Activated naive CD4-positive, alpha-beta T cell treated with Interleukin-2 at 50 U/mL for 16 hours (primary cell): ENCODE measurements at regions not wholly inside any gene's neighbourhood (a gene's known extent, or its start where the extent isn't known, plus 50 kb on each side); places are given as distances from the start of the nearest gene placed in this dataset.
"Not testable (repeated sequence)": the region's sequence is repeated elsewhere in the genome, so short reads cannot be mapped to it uniquely, and the experiment has no call there.

Source experiments
- DNase-seq: peaks from one replicate; pipeline ENCODE4 v3.0.0-alpha.2; 2020

DNA sequence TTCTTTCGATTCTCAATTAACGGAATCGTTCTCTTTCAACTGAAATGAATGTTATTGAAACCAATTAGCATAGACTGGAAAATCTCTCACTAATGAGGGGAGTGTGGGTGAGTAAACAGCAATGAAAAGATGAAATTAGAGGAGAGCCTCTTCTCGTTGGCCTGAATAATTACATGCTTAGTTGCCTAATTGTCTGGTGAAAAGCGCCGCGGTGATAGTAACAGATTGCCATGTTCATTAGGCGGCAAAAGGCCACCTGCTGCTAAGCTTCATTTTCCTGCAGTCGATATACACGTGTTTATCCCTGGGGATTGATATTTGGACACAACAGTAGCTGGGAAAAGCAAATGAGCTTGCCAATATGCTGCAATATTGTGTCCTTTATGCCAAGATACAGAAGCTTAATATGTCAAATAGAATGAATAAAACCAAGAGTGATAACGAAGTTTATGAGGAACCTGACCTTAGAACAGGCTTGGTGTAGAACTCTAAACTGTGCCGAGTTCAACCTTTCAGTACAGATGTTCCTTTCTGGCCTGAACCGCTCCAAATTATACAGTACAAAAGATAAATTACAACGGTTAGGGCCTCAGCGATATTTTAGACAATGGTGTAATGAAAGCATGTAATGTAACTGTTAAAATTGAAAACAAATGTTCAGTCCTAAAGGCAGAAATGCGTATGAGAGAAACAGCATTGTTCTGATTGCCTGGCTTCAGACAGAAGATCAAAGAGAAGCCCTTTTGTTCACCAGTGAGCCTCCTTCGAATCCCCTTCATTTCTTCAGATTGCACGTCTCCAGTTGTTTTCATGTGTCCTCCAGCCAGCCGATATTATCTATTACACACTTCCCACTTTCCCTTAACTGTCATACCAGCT, 185.2 kb downstream of the SHOX2 start:
- DNase-seq = no peak

DNA sequence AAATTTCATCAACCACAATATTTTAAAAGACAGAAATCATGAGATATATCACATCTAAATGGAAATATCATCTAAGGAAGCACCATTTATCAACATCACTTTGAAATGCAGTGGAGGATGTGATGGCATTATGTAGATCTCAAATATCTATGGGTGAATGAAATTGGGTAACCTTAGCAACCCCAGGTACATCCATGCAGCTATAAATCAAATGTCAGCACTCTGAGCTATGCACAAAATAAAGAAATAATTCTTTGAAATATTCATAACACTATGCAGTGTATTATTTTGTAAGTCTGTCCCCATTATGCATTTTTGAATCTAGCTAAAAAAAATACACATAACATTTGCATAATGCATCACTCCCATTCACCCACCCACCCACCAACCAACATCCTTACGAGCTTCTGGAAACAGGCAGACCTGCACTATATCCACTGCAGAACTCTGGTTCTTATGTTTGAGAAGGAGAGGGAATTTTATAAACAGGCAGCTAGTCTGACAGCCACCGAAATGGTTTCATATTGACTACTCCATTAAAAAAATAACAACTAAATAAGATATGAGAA, 186.8 kb downstream of the SHOX2 start:
- DNase-seq = no peak

DNA sequence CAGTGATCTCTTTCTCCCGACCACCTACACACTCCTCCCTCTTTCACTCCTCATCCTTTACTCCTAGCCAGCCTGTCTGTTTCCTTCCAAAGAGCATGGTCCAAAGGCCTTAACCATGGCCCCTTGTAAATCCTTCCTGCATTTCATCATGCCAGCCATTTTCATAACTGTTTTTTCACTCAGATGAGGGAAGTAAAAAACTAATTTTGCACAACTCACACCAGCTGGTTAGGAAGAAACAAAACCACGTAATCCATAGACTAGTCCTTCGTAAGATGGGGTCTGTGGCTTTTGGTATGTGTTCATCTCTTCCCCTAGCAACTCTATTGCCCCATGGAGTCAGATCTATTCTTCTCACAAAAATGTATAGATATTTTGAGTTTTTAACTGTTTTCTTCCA, 187.8 kb downstream of the SHOX2 start:
- DNase-seq = no peak

DNA sequence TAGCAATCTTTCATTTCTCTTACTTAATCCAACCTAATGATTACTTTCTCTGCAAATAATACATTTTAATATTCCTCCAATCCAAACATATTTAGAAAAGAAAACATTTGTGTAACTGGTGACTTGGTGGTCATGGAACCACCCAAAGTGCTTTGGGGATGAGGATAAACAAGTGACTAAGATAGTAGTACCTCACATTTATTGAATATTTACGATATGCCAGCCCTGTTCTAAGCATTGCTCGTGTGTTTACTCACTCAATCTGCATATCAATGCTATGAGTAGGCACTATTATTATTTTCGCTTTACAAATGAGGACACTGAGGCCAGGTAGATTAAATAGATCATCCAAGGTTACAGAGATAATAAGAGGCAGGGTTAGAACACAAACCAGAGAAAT, 189.5 kb downstream of the SHOX2 start:
- DNase-seq = no peak

DNA sequence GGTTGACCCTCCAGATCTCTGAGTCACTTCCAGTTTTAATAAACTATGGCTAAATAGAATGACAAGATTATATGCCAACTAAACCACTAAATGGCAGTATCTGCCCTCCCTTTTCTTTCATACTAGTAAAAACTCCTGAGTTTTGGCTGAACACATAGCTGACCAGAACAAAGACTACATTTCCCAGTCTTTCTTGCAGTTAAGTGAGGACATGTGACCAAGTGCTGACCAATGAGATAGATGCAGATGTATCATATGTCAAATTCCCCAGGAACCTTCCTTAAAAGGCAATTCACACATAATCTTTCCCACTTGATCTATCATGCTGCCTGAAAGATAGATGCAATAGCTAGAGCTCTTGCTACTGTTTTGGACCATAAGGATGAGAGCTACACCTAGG, 191.3 kb downstream of the SHOX2 start:
- DNase-seq = no peak

DNA sequence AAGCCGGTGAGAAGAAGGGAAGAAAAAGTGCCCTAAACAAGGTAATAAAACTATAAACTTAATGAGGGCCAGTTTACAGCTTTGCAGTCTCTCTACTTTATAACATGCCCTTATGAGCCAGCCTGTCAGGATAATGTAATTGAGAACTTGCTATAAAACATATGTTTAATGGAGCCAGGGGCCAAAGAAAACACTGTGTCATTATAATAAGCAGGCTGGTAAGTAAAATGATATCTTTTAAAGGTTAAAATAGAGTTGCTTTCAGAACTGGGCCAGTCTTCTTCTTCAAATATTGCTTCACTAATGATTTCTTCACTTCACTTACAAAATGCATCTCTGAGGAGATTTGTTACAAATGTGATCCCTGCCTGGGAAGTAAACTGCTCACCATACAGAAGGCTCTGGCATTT, 192.5 kb downstream of the SHOX2 start:
- no peak for DNase-seq

DNA sequence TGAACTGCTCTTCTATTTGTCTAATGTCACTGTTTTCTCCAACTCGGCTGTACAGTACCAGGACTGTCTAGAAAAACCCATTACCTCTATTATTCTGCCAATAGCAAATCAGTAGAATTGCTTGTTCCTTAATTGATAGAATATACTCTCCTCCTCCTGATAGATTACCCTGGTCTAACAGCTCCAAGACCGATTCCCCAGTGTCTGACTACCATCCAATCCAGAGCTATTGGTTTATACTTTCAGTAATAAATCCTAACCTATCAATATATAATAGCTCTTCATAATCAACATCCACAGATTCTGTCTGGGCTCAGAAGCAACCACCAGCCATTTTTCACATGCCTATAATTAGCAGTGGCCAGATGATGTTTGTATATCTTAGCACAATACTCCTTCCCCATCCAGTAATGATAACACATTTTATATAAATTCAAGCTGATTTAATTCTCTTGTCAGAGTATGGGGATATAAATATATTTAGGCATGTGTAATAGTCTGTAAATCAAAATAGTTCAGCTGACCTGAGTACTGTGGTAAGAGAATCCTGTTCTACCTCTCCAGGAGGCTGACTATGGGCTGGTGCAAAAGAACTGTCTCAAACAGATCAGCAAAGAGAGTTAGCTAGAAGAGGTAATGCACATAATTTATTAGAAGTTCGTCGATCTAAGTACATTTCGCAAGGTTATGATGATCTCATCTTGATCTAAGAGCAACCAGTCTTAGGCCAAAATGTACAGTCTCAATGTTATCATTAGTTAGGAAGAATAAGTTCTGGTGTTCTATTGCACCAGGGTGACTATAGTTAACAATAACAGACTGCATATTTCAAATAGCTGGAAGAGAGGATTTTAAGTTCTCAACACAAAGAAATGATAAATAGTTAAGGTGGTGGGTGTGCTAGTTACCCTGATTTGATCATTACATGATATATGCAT, 193.4 kb downstream of the SHOX2 start:
- DNase-seq = no peak

DNA sequence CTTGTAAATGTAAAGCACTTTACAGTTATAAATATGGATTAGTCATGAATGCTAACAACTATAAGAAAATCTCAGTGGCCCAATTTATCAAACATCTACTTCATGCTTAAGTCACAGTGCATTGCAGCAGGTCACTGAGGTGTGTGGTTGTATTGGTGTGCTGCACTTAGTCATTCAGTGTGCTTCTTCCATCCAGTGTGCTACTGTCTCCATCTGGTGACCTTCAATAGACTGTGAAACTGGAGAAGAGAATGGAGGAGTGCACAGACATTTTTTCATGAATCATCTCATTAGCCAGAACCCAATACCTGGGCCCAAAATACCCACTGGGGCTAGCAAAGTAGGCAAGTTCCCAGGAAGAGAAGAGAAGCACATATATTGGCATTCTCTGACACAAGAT, 199.6 kb downstream of the SHOX2 start:
- DNase-seq = no peak

DNA sequence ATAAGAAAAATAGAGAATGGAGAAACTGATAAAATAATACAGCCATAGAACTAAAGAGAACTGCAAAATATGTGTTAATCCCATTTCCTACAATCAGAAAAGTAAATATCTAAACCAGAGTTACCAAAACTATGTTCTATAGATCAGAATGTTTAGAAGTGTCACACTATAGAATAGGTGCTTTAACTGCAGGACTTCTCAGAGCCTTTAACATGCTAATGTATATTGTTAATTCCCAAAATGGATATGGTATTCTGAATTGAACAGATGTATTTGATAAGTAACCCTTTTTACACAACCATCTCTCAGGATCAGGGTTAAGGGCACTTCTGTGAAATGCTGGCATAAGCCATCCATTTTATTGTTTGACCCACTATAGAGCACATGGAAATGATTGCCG, 200.3 kb downstream of the SHOX2 start:
- no peak for DNase-seq

DNA sequence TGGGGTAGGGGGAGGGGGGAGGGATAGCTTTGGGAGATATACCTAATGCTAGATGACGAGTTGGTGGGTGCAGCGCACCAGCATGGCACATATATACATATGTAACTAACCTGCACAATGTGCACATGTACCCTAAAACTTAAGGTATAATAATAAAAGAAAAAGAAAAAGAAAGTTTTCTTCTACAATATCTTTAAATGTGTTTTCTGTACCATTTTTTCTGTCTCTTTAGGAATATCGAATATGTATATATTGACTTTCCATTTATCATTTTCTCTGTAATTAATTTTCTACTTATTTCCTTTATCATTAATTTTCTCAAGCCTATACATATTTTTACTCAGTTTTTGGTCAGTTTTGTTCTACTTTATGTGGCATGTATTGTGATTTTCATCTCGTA, 203.5 kb downstream of the SHOX2 start:
- DNase-seq = not testable (repeated sequence)

DNA sequence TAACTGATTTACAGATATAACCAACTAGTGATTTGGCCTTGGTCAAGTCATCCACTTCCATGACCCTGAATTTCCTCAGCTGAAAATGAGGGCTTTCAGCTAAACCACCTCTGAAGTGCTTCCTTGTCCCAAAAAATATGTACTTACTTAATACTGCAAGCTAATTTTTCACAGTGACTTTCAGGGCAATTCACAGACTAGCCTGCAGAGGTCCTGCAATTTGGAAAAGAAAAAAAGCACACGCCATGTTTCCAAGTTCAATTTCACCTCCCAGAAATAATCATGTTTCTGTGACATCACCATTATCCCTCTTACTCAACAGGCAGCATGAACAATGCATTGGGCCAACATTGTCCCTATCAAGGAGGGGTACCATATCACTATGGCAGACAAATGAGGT, 218.2 kb downstream of the SHOX2 start:
- no peak for DNase-seq

DNA sequence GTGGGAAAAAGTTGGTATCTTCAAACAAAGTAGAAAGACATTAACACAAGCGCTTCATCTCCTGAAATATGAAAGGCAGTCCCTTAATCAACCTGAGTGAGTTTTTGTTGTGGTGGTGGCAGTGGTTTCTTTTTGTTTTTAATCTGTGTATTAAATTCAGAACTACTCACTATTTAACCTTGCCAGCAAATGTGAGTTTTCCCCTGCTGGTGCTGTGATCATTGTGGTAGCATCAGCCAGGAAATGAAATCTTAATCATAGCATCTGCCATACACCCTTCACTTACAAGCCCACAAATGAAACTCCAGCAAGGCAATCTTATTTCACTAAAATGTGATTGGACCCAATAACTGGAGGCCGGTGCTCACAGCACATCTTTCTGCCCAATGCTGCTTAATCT, 229.7 kb downstream of the SHOX2 start:
- no peak for DNase-seq

DNA sequence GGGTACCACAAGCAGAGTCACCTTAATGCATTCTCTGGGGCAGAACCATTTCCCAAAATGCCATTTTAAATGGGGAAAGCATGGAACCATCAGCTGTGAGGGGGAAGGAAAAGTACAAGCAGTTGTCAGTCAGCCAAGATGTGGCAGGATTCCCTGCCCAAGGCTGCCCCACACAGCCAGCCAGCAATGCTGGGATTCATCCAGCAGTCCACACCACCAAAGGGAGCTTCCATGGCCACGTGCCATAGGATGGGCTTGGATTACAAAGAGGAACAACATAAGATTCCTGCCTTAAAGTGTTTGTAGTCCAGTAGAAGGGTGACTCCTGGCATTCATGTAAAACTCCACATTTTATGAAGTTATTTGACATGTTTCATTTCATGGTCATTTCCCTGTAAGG, 233.3 kb downstream of the SHOX2 start:
- DNase-seq = no peak

DNA sequence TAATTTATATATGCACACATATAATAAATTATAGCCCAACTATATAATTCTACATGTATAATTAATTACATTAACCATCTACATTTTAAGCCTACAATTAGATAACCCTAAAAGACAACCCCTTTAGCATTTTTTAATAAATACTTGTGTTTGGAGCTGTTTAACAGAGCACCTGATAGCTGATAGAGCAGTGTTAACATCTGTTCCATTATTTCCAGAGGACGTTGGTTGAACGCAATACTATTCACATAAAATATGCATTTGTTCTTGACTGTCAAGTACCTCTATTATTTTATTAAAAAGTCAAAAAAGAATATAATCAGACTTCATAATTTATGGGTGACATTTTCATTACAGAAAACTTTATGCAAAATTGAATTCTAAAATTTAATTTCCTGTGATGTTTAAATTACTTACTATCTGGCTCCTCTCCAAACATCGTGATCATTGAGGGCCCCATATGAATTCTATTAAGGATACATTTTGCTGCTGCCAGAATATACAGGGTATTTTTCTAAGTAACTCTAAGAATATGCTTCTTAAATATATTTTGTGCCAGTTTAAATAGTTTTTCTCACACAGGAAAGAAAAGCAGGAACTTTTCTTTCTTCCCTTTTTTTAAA, 234.3 kb downstream of the SHOX2 start:
- no peak for DNase-seq

DNA sequence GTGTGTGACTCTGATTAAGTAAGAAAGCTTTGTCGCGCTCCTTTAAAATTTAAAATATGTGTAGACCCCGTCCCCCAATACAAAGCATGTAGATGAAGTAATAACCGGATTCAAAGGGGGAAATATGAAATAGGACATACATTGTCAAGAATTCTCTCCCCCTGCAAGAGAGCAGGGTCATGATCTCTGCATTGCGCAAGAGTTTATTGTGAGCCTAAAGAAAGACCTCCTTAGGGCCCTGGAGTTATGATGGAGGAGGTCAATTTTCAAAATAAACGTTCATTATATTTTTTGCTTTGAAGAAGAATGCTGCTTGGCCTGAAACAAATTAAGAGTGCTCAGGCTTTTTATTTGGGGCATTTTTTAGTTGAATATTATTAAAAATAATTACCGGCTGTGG, 235.0 kb downstream of the SHOX2 start:
- DNase-seq = no peak

DNA sequence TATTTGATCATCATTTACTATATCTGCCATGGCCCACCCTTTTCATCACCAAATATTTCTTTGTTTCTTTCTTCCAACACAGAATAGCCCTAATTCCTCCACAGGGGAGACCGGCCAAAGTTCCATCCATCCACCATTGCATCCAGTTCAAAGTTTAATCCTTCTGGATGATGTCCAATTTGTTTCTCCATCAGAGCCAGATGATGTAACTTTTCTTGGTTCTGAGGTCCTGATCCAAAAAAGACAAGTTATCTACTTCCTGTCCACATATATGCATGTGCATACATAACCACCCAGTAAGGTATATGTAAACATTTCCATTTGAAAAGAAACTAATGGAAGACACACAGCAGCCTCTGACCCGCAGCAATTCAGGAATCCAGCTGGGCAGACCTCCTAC, 237.3 kb downstream of the SHOX2 start:
- DNase-seq = no peak

DNA sequence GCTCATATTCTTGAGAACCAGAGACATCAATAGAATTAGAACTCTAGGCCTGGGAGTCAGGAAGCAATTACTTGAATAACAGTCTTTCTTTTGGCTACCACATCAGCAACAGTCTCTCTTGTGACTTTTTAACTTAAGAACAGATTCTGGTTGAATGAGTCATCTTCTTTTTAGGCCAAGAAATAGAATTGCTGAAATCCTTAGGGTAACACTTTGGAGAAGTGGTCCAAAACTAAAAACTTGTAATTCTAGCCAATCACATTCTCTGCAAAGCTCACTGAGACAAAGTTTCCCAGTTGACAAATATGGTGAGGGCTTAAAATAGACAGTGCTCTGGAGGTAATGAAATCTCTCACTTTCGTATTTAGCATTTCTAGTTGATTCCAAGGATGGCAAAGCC, 238.0 kb downstream of the SHOX2 start:
- no peak for DNase-seq

DNA sequence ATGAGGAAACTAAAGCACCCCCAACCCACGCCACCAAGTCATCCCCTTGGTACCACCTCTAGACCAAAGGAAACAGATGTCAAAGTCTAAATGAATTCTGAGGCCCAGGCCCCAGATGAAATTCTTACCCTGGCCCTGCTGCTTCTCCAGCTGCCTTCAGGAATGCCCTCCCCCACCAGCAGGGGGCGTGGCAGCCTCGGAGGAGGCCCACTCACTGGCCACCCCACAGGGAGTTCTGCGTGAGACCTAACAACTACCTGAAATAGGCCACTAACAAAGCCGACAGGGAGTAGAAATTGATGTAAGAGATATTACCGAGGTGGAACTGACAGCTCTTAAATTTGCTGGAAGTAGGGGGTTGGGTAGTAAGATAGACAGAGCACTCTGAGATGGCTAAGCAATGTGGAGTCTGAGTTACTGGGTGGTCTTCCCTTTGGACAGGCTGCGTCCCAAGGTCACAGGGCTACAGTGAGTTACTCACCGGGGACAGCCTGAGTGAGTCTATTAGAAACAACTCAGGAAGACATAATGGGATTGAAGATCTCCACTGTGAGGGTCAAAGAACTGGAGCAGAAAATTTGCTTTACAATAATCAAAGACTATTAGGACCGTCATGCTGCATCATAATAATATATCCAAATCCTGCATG, 240.7 kb downstream of the SHOX2 start:
- DNase-seq = peak; percentile 16

DNA sequence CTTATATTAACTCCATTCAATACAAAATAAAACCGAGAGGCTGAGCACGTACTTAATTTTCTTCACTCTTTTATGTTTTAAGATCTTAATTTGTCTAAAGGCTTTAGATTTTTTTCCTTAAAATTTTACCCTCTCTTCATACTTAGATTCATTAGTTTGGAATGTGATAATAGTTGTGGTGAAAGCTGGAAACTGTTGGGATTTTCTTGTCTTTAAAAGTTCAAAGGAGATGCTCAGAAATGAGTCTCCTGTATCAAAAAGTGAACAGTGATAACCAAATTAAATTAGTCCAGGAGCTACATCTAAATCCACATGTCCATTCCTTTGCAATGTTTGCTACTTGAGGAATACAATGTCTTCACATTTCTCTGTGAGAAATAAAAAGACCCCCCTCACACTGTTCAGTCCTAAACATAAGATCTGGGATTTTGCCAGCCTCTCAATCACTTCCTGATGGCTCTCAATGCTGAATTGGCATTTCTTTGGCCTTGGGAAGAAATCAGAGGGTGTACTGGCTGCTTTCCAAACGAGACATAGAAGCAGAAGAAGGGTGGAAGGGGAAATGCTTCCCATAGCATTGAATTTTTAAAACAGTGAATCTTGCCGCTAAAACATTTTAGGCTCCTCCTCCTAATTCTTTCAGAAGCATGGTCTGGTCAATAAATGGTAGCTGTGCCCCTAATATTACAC, 245.0 kb downstream of the SHOX2 start:
- no peak for DNase-seq

DNA sequence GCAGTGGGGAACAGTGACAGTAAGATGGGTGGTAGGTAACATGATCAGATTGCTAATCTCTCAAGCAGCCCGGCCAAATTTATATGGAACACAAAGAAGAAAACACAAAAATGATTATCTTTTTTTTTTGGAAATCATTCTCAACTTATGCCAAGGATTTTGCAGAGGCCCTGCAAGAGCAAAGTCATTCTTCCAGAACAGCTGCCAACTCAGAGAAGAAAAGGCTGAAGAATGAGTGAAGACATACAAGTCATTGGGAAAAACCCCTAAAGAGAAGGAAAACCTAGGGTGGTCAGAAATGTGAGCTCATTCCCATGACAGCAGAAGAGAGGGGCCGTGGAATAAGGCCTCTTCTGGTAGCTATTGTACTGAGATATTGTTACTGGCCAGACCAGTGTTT, 246.7 kb downstream of the SHOX2 start:
- DNase-seq = no peak

DNA sequence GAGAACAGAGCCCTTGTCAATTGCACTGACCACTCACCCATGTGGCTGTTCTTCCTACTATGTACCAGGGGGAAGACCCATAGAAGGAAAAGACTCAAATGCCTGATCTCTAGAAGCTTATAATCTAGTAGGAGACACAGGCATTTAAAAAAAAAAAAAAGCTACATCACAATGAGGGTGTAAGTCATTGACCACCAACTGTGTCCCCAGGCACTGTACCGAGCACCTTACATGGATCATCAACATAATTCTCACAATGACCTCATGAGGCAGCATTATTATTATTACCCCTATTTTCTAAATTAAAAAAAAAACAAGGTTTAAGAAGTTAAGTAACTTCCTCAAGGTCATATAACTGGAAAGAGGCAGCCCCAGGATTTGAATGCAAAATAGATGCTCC, 247.4 kb downstream of the SHOX2 start:
- DNase-seq = no peak

DNA sequence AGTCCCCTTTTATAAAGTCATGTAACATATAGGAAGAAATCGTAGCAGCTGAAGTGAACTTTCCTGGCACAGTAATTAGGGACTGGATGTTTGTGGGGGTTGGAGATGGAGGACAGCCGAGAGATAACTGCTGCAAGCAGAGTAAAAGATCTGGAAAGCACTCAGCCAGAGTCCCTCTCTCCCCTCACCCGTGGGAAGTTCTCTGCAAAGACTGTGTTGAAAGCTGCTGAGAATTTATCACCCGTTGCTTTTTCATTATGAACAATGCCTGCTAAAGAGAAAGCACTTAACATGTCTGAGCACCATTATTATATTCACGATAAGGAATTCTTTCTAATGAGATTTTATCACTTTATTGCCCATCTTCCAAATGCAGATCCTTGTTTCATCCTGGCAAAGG, 248.8 kb downstream of the SHOX2 start:
- DNase-seq = no peak
